WI38 (cell line): ENCODE measurements at regions not wholly inside any gene's neighbourhood (a gene's known extent, or its start where the extent isn't known, plus 50 kb on each side); places are given as distances from the start of the nearest gene placed in this dataset.

Source experiments
- H3K4me3 ChIP-seq: 2 replicates; pipeline ENCODE4 v1.5.1; 2011; ENCODE audit warnings: low read depth, mild to moderate bottlenecking, control low read depth, low read length
- CTCF ChIP-seq: IDR thresholded peaks from 2 replicates; pipeline ENCODE4 v1.5.1; 2012; ENCODE audit warnings: low read depth, mild to moderate bottlenecking, control low read depth, low read length

- no peak overlapping the region for H3K4me3 ChIP-seq
- no peak for TF ChIP-seq CTCF
Observed at GRCh38 chr2:225184948-225185347, 142.7 kb upstream of the DOCK10 start.

DNA sequence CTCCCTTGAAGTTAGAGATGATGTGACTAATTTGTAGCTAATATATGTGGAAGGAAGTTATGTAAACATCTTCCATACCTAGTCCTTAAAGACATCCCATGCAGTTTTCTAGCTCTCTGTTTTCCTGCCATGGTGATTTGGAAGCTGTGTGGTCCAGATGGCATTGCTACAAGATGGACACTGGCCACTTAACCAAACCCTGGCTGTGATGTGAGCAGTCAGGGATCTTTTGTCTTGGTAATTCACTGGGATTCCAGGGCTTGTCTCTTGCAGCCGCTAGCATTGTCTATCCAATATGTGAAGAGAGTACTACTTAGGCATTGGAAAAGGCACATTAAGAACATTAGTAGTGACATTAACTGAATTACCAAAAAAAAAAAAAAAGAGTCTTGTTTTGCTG, 139.9 kb upstream of the DOCK10 start:
- H3K4me3 ChIP-seq = no peak overlapping the region
- no peak for TF ChIP-seq CTCF

DNA sequence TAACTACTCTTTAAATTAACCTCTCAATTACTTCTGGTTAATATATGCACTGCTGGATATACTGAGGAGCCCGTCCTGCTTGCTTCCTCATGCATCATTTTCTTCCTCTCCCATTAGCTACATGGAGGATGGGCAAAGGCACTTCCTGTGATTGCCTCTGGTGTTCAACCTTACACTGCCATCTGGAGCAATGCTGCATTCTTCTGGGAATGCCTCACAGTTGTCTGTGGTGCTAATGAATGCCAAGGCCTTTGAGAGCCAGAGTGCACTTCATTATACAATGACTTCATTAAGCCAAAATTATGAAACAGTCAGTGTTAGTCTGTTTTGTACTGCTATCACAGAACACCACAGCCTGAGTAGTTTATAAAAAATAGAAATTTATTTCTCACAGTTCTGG, 134.8 kb upstream of the DOCK10 start:
- no peak overlapping the region for H3K4me3 ChIP-seq
- TF ChIP-seq CTCF = no peak

GRCh38 chr2:225173909-225174308, 131.6 kb upstream of the DOCK10 start:
- H3K4me3 ChIP-seq = no peak overlapping the region
- no peak for TF ChIP-seq CTCF

DNA sequence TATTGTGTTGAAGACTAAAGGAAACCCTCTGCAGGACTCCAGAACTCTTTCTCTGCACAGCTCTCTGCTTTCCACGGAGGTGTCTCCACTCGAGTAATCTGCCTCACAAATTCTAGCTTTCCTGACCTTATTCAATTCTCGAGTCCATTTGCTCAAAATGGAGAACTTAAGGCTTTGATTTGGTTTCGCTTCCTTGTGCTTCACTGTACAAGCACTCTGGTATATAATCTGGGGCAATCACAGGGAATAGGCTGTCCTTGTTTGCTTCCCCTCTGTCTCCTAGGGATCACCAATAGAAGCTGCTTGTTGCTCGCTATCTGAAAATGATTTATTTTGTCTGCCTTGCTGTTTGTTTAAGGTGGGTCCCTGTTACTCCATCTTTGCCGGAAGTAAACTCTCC, 129.1 kb upstream of the DOCK10 start:
- no peak overlapping the region for H3K4me3 ChIP-seq
- TF ChIP-seq CTCF = no peak

DNA sequence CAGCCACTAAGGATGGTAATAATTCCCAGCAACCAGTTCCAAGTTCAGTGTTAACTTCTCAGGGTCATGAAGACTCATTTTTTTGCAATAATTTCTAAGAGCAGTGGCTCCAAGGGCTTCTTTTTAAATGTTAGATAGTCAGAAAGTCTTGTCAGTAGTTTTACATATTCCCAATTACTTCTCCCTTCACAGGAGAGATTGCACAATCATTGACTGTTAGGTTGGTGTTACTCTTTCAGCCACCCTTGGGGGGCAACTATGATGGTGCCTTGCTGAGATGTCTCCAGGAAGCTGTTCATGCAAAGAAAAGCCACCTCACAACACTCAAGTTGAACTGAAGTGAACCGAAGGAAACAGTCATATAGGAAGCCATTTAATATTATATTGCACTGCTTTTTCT, 127.9 kb upstream of the DOCK10 start:
- TF ChIP-seq CTCF = no peak
- H3K4me3 ChIP-seq = no peak overlapping the region

GRCh38 chr2:225169396-225169795, 127.1 kb upstream of the DOCK10 start:
- no peak overlapping the region for H3K4me3 ChIP-seq
- no peak for TF ChIP-seq CTCF
